C4-2B (cell line): ENCODE measurements at regions not wholly inside any gene's neighbourhood (a gene's known extent, or its start where the extent isn't known, plus 50 kb on each side); places are given as distances from the start of the nearest gene placed in this dataset.

ENCODE experiments used
- ZFX ChIP-seq: fragments of 450-650 bp; IDR thresholded peaks from 2 replicates; pipeline ENCODE4 v1.6.1; 2017
- TF ChIP-seq, protein P1 (sequence below): fragments of 450-650 bp; conservative IDR thresholded peaks from 2 replicates; pipeline ENCODE4 v1.5.1; 2017; ENCODE audit warnings: mild to moderate bottlenecking

DNA sequence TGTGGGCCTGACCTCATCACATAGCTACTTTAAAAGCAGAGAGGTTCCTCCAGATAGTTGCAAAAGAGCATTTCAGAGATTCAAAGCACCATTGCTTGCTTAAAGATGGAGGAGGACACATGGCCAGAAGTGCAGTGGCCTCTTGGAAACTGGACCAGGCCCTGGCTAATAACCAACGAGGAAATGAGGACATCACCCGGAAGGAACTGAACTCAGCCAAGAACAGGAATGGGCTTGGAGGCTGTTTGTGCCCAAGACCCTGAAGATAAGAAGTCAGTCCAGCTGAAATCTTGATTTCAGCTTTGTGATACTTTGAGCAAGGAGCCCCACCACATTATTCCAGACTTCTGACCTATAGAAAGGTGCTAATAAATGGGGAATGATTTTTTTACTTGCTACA is 437.0 kb downstream of the PTPRC start:
- TF ChIP-seq, protein P1, sequence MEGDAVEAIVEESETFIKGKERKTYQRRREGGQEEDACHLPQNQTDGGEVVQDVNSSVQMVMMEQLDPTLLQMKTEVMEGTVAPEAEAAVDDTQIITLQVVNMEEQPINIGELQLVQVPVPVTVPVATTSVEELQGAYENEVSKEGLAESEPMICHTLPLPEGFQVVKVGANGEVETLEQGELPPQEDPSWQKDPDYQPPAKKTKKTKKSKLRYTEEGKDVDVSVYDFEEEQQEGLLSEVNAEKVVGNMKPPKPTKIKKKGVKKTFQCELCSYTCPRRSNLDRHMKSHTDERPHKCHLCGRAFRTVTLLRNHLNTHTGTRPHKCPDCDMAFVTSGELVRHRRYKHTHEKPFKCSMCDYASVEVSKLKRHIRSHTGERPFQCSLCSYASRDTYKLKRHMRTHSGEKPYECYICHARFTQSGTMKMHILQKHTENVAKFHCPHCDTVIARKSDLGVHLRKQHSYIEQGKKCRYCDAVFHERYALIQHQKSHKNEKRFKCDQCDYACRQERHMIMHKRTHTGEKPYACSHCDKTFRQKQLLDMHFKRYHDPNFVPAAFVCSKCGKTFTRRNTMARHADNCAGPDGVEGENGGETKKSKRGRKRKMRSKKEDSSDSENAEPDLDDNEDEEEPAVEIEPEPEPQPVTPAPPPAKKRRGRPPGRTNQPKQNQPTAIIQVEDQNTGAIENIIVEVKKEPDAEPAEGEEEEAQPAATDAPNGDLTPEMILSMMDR: no peak
- no peak for TF ChIP-seq ZFX
